Suprapubic skin (tissue), 3 donors: ENCODE measurements at regions not wholly inside any gene's neighbourhood (a gene's known extent, or its start where the extent isn't known, plus 50 kb on each side); places are given as distances from the start of the nearest gene placed in this dataset.

ENCODE experiments used
- EP300 ChIP-seq: sonication (generic); formaldehyde crosslinking; IDR thresholded peaks from one replicate; pipeline ENCODE4 v1.6.1; 2017; ENCODE audit warnings: antibody characterized with exemption
- POLR2A ChIP-seq, 2 donors: fragments of 450-650 bp; IDR thresholded peaks; one replicate each; pipeline ENCODE4 v1.6.1; 2017; ENCODE audit warnings: antibody characterized with exemption in 2 of 2, mild to moderate bottlenecking in 2 of 2, moderate library complexity in 2 of 2
- TF ChIP-seq, protein P1 (sequence below), 2 donors: fragments of 200-600 bp in 1 of 2; fragments of 450-650 bp in 1 of 2; sonication (generic) in 1 of 2; IDR thresholded peaks; one replicate each; pipeline ENCODE4 v1.5.1; 2016 to 2019; ENCODE audit warnings: antibody characterized with exemption in 2 of 2, mild to moderate bottlenecking in 1 of 2, moderate library complexity in 1 of 2

DNA sequence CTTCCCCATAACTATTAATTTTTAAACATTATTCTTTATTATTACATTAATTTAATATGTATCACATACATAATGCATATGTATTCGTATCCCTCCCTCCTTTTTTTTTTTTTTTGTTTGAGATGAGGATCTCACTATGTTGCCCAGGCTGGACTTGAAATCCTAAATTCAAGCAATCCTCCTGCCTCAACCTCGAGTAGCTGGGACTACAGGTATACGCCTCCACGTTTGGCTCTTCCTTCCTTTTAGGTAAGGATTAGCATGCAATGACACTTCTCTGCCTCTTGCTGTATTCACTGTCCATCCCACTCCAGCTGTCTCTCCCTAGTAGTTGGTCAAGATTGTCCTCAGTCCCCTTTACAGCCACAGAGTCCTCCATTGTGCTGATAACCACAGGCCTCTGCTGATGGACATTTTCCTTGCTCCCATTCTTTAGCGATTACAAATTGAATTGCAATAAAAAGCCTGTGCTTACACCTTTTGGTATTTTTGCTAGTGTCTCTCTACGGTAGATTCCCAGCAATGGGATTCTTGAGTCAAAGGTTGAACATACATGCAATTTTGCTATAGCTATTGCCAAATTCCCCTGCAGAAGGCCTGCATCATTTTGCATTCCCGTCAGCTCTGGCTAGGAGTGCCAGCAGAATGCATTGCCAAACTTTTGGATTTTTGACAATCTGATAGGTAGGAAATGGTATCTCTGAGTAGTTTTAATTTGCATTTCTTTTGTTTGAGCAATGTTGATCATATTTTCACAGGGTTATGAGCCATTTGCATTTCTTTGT lies 156.6 kb downstream of the SMAD6 start:
- TF ChIP-seq, protein P1, sequence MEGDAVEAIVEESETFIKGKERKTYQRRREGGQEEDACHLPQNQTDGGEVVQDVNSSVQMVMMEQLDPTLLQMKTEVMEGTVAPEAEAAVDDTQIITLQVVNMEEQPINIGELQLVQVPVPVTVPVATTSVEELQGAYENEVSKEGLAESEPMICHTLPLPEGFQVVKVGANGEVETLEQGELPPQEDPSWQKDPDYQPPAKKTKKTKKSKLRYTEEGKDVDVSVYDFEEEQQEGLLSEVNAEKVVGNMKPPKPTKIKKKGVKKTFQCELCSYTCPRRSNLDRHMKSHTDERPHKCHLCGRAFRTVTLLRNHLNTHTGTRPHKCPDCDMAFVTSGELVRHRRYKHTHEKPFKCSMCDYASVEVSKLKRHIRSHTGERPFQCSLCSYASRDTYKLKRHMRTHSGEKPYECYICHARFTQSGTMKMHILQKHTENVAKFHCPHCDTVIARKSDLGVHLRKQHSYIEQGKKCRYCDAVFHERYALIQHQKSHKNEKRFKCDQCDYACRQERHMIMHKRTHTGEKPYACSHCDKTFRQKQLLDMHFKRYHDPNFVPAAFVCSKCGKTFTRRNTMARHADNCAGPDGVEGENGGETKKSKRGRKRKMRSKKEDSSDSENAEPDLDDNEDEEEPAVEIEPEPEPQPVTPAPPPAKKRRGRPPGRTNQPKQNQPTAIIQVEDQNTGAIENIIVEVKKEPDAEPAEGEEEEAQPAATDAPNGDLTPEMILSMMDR (IDR thresholded peaks at IDR 0.05): no peak
- no peak for TF ChIP-seq POLR2A (IDR thresholded peaks at IDR 0.05)
- no peak for TF ChIP-seq EP300
